HG03103 (cell line): ENCODE measurements at regions not wholly inside any gene's neighbourhood (a gene's known extent, or its start where the extent isn't known, plus 50 kb on each side); places are given as distances from the start of the nearest gene placed in this dataset.
"Not testable (repeated sequence)": the region's sequence is repeated elsewhere in the genome, so short reads cannot be mapped to it uniquely, and the experiment has no call there.

Experiments used
- ATAC-seq: cut with Tn5 transposase; IDR thresholded peaks from one replicate; pipeline ENCODE4 v1.9.1; 2021; ENCODE audit warnings: low read depth; ENCODE audit not compliant: unreplicated experiment

DNA sequence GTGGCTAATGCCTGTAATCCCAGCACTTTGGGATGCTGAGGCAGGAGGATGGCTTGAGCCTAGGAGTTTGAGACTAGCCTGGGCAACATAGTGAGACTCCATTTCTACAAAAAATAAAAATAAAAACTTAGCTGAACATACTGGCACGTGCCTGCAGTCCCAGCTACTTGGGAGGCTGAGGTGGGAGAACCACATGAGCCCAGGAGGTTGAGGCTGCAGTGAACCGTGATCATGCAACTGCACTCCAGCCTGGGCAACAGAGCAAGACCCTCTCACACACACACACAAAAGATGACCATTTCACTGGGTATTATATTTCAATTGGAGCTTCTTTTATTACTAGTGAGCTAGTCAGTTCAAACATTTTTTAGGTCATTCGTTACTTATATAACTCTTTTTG, 116.9 kb upstream of the SLC35F3 start:
- no peak for ATAC-seq

DNA sequence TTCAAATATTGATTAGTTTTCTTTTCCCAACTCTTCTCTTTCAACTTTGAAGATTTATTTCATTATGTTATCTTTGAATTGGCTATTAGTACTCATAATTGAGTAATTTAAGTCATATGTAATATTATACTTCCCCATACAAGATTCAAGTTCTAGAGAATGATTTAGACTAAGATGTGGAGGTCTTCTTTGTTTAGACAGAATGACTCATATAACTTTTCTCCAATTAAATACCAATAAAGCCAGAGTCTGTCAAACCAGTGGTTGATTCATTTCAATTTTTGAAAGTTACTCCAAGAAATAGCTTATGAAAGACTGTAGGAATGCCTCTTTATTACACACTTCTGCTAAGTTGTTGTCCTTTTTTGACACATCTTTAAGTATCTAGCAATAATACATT, 115.8 kb upstream of the SLC35F3 start:
- ATAC-seq, result no peak

DNA sequence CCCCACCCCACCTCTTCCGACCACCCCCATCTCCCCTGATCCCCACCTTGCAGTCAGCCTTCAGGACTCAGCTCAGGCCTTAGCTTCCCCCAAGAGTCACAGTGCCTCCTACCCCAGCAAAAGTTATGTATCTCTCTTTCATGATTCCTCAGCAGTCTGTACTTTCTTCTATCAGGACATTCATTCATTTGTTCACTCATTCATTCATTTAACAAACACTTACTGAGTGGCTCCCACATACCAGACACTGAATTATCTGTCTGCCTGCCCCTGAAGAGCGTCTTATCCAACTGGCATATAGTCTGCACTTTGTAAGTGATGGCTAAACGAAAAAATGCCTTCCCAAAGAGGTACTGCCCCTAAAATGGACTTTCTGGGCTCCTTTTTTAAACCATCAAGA, 114.4 kb upstream of the SLC35F3 start:
- ATAC-seq, result no peak

DNA sequence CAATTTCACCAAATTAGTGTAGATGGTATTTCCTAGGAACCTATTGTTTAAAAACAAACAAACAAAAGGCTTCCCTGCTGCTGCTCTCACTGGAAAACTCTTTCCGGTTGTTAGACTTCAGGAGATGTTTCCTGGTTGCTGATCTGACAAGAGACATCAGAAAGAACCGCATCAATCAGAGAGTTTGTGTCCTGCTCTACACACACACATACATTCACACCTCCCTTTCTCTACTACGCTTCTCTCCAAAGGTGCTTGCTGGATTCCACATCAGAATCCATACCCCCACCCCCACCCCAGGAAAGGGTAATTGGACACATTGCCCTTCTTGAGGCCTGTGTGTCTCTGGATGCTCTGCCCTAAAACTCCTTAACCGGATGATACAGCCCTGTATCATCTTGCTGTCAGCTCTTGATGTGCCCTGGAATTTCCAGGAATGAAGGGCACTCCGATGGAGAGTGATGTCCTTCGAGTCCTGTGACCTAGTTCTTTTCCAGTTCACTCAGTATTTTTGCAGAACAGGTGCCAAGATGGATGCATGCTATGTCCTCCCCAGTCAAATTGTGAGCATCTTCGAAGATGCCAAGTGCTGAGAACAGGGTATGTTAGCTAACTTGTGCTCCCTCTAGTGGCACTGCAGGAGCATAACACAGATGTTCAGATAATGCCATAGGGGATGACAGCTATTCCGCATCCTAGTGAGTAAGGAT, 113.7 kb upstream of the SLC35F3 start:
- peak; percentile 97 for ATAC-seq

DNA sequence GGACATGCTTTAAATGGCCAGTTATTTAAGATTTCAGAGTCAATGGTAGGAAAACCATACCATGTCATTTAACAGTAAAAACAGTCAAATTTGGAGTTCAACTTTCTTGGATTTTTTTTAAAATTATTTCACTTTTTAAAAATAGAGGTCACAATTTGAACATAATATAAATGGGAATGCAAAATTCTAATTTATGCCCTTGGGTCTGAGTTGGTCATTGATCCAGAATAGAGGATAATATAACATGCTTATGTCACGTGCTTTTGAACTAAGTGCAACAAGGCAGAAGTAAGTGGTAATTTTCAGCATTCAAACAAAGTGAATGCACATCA, 113.1 kb upstream of the SLC35F3 start:
- no peak for ATAC-seq

DNA sequence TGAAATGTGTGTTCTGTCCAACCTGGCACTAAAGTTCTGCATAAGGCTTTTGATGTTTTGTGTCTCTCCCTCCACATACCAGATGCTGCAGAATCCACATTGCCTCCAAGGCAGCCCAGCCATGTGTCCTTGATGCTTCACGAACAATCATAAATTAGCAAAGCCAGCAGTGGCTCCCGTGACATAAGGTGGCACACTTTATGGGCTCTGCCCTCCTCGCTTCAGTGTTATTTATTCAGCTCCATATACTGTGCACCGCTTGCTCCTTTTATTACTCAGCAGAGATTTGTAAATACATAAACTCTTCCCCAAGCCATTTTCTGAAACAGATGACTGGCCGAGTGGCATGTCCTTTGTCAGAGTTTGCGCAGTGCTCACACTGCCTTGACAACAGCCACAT, 112.8 kb upstream of the SLC35F3 start:
- no peak for ATAC-seq

DNA sequence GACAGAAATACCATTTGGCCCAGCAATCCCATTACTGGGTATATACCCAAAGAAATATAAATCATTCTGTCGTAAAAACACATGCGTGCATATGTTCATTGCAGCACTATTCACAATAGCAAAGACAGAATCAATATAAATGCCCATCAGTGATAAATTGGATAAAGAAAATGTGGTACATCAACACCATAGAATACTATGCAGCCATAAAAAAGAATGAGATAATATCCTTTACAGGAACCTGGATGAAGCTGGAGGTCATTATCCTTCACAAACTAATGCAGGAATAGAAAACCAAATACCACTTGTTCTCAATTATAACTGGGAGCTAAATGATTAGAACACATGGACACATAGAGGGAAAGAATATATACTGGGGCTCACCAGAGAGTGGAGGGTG, 109.6 kb upstream of the SLC35F3 start:
- no peak for ATAC-seq

DNA sequence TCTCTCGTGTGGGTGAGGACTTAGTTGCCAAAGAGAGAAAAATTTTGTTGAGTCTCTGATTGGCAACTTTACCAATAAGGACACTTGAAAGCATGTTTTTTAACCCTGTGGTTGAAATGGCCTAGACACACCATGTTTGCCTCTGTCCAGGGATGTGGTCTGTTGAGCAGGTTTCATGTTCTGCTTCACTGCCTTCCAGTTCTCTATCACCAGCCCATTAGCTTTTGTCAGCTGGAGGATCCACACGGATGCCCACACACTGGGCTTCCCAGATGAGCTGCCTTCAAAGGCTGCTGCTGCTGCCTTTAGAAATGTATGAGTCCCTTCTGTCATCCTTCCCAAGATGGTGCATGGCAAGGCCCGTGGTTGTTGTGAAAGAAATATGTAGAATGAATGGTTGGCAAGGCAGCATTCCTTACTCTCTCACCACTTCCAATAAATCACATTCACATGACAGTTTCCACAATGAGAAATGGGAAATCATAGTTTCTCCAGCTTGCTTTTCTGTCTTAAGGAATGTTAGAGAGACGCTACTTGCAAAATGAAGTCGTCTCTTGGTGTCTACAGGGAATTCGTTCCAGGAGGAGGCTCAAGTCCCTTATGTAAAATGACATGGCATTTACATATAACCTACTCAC, 108.2 kb upstream of the SLC35F3 start:
- no peak for ATAC-seq

DNA sequence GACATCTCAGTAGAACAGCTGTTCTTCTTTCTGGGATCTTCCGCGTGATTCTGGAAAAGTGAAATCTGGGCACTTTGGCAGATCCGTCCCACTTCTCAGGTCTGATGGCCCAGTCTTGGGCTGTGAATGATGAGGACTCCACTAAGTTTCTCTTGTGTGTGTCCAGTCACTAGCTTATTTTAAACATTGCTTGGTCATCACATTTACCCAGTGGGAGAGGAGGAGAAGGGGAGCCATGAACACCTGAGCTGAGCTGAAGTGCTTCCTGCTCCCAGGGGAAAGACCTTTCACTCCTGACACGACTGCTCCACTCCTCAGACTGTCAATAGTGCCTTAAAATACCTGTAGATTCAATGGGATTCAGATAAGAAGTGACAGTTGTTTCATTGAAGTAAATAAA, 101.9 kb upstream of the SLC35F3 start:
- no peak for ATAC-seq

DNA sequence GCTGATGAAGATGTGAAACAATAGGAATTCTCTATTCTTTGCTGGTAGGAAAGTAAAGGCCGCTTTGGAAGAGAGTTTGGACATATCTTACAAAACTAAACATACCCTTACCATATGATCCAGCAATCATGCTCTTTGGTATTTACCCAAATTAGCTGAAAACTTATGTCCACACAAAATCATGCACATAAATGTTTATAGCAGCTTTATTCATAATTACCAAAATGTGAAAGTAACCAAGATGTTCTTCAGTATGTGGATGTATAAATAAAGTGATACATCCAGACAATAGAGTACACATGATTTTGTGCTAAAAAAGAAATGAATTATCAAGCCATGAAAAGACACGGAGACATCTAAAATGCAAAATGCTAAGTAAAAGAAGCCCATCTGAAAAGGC, 98.7 kb upstream of the SLC35F3 start:
- no peak for ATAC-seq

DNA sequence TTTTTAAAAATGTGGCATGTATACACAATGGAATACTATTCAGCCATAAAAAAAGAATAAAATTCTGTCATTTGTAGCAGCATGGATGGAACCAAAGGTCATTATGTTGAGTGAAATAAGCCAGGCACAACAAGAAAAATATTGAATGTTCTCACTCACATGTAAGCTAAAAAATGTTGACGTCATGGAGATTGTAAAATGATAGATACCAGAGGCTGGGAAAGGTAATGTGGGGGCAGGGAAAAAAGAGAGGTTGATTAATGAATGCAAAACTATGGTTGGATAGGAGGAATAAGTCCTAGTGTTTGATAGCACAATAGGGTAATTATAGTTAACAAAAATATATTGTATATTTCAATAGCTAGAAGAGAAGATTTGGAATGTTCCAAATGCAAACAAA, 89.1 kb upstream of the SLC35F3 start:
- no peak for ATAC-seq

DNA sequence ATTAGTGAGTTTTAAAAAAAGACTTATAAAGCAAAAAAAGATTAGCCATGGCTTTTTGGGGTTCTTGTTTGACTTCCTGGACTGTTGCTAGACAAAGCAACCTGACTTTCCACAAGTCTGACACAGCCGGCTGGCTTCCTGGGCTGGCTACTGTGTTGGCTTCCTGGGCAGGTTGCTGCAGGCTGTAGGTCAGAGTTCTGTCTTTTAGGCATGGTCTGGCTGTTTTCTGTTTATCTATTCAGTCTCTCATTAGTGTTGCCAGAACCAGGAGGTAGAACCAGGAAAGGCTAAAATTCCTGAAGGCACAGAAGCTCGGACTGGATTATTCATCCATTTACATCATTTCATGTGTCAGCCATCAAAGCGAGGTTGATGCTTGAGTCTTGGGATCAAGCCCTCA, 88.6 kb upstream of the SLC35F3 start:
- no peak for ATAC-seq

DNA sequence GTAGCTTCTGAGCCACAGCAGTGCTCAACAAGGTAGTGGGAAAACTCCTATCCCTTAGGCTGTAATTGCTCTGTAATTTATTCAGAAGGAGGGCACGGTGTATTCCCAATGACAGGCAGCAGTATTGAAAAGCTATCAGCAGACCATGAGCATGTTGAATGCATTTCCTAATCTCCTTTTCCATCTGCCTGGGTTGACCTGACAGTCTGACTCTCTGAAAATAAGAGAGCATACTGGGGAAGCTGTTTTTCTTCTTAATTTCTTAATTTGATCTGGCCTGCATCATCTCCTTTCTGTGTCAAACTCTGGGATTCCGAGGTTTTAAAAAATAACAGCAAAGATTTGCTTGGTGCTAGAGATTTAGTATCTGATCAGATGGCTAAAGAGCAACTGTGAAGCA, 88.1 kb upstream of the SLC35F3 start:
- ATAC-seq, result no peak

DNA sequence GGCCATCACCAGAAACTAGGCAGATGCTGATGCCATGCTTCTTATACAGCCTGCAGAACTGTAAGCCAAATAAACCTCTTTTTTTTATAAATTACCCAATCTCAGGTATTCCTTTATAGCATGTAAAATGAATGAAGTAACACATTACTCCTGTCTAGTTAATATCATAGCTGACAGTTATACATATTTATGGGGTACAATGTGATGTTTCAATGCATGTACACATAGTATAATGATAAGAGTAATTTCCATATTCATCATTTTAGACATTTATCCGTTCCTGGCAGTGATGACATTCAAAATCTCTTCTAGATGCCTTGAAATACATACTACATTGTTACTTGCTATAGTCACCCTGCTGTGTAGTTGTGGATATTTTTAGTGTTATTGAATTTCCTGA, 85.4 kb upstream of the SLC35F3 start:
- no peak for ATAC-seq

DNA sequence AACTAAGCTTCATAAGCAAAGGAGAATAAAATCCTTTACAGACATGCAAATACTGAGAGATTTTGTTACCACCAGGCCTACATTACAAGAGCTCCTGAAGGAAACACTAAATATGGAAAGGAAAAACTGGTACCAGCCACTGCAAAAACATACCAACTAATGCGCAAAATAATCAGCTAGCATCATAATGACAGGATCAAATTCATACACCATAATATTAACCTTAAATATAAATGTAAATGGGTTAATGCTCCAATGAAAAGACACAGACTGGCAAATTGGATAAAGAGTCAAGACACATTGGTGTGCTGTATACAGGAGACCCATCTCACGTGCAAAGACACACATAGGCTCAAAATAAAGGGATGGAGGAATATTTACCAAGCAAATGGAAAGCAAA, 80.3 kb upstream of the SLC35F3 start:
- not testable (repeated sequence) for ATAC-seq

DNA sequence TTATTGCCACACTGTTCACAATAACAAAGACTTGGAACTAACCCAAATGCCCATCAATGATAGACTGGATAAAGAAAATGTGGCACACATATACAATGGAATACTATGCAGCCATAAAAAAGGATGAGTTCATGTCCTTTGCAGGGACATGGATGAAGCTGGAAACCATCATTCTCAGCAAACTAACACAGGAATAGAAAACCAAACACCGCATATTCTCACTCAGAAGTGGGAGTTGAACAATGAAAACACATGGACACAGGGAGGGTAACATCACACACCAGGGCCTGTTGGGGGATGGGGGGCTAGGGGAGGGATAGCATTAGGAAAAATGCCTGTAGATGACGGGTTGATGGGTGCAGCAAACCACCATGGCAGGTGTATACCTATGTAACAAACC, 76.5 kb upstream of the SLC35F3 start:
- ATAC-seq, result not testable (repeated sequence)

DNA sequence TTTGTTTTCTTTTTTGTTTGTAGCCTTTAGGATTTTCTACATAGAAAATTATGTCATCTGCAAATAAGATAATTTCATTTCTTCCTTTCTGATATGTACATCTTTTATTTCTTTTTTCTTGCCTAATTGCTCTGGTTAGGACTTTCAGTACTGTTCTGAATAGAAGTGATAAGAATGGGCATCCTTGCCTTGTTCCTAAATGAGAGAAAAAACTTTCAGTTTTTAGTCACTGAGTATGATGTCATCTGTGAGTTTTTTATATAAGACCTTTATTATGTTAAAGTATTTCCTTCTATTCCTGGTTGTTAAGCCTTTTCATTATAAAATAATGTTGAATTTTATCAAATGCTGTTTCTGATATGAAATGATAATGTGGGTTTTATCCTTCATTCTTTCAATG, 76.0 kb upstream of the SLC35F3 start:
- no peak for ATAC-seq

DNA sequence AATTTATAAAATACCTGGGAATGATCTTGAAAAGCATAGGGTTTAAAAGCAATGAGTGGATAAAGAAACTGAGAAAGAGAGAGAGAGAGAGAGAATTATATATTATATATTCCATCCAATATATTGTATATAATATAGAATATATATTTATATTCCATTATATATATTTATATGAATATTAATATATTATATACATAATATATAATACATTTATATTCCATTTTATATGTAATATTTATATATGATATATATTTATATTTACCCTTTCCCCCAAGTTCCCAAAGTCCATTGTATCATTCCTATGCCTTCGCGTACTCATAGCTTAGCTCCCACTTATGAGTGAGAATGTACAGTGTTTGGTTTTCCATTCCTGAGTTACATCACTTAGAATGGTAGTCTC, 69.9 kb upstream of the SLC35F3 start:
- no peak for ATAC-seq

DNA sequence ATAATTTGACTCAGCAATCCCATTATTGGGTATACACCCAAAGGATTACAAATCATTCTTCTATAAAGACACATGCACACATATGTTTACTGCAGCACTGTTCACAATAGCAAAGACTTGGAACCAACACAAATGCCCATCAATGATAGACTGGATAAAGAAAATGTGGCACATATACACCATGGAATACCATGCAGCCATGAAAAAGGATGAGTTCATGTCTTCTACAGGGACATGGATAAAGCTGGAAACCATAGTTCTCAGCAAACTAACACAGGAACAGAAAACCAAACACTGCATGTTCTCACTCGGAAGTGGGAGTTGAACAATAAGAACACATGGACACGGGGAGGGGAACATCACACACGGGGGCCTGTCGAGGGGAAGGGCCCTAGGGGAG, 66.3 kb upstream of the SLC35F3 start:
- ATAC-seq, result not testable (repeated sequence)

DNA sequence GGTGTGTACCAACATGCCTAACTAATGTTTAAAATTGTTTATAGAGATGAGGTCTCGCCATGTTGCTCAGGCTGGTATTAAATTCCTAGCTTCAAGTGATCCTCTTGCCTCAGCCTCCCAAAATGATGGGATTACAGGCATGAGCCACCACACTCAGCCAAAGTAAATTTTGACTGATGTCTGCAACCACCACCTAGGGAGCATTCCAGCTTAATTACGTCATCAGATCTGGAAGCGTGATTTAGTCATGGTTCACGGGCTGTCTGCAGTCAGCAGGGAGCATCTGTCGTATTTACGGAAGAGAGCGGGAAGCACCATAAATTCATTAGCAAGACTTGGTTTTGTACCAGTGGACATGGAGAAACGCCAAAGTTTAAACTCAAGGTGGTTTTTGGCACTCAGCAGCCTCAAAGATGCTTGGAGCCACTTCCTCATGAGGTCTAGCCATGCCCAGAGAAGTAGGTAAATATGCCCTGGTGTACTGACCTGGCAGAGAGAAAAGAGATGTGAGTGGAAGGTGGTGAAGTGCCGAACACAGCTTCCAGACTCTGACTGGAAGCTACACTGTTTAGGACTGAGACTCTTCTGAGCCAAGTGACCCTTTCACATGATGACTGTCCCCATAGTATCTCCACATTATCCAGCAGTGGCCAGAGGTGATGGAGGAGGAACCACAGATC, 60.8 kb upstream of the SLC35F3 start:
- ATAC-seq, result no peak

DNA sequence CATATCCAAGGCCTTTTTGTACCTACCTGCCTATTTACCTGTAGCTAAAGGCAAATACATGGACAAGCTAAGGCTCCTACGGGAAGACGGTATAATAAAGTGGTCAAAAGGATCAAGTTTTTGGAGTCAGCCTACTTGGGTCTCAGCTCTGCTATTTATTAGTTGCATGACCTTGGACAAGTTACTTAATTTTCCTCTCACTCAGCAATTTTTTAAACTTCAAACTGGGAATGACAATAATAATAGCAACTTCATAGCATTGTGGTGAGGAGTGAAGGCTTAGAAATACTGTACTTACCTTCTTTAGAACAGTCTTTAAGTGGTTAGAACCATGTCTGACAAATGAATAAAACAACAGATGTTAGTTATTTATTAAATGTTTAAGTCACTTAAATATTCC, 60.2 kb upstream of the SLC35F3 start:
- no peak for ATAC-seq

DNA sequence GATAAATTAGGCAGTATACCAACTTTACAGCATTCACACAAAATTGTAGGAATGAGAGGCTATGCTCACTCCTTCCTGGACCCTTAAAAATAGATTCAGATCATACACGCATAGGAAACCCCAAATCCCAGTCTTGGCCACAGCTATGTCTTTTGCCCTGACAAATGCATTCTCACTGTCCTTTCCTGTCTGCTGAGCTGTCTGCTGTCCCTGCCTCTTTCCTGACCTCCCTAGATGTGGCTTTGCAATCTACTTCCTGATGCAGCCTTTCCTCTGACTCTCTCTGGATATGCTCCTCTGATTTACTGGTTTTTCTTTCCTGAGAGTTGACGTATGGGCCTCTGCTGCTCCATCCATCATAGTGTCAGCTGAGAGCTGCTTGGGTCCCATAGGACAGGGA, 59.8 kb upstream of the SLC35F3 start:
- ATAC-seq, result no peak
